HG02678 (cell line): ENCODE measurements at regions not wholly inside any gene's neighbourhood (a gene's known extent, or its start where the extent isn't known, plus 50 kb on each side); places are given as distances from the start of the nearest gene placed in this dataset.
"Not testable (repeated sequence)": the region's sequence is repeated elsewhere in the genome, so short reads cannot be mapped to it uniquely, and the experiment has no call there.

Experiments used
- ATAC-seq: cut with Tn5 transposase; IDR thresholded peaks from one replicate; pipeline ENCODE4 v1.9.1; 2021; ENCODE audit warnings: mild to moderate bottlenecking, moderate library complexity; ENCODE audit not compliant: unreplicated experiment

- ATAC-seq, result no peak
These were observed 93.0 kb upstream of the GLI2 start for GRCh38 chr2:120642646-120643045.

GRCh38 chr2:120646994-120647393 lies 88.7 kb upstream of the GLI2 start:
- ATAC-seq, result no peak

- no peak for ATAC-seq
These were observed 88.2 kb upstream of the GLI2 start for GRCh38 chr2:120647487-120647886.

GRCh38 chr2:120649381-120649780 lies 86.3 kb upstream of the GLI2 start:
- ATAC-seq, result not testable (repeated sequence)

- ATAC-seq, result no peak
These were observed 85.5 kb upstream of the GLI2 start for GRCh38 chr2:120650022-120650644.

GRCh38 chr2:120651818-120652217 lies 83.8 kb upstream of the GLI2 start:
- no peak for ATAC-seq

GRCh38 chr2:120653046-120653445 lies 82.6 kb upstream of the GLI2 start:
- no peak for ATAC-seq

- ATAC-seq, result no peak
These were observed 81.8 kb upstream of the GLI2 start for GRCh38 chr2:120653871-120654270.

GRCh38 chr2:120654381-120655134 lies 81.1 kb upstream of the GLI2 start:
- ATAC-seq, result no peak

- no peak for ATAC-seq
These were observed 79.3 kb upstream of the GLI2 start for GRCh38 chr2:120656273-120656950.

- ATAC-seq, result no peak
These were observed 77.5 kb upstream of the GLI2 start for GRCh38 chr2:120658042-120658769.

- no peak for ATAC-seq
These were observed 76.9 kb upstream of the GLI2 start for GRCh38 chr2:120658770-120659158.

- ATAC-seq, result no peak
These were observed 76.2 kb upstream of the GLI2 start for GRCh38 chr2:120659275-120659977.

GRCh38 chr2:120660056-120660694 lies 75.5 kb upstream of the GLI2 start:
- ATAC-seq, result no peak

- ATAC-seq, result no peak
These were observed 74.8 kb upstream of the GLI2 start for GRCh38 chr2:120660771-120661459.

GRCh38 chr2:120661551-120661950 lies 74.1 kb upstream of the GLI2 start:
- ATAC-seq, result no peak

- ATAC-seq, result no peak
These were observed 73.6 kb upstream of the GLI2 start for GRCh38 chr2:120662046-120662445.

- ATAC-seq, result no peak
These were observed 72.9 kb upstream of the GLI2 start for GRCh38 chr2:120662746-120663145.

- ATAC-seq, result no peak
These were observed 69.2 kb upstream of the GLI2 start for GRCh38 chr2:120666433-120666832.

- no peak for ATAC-seq
These were observed 67.7 kb upstream of the GLI2 start for GRCh38 chr2:120667981-120668380.
